Pancreas (tissue), 10 donors: ENCODE measurements at regions not wholly inside any gene's neighbourhood (a gene's known extent, or its start where the extent isn't known, plus 50 kb on each side); places are given as distances from the start of the nearest gene placed in this dataset.

Source experiments
- ATAC-seq, 4 donors: fragments of 200-7000 bp; cut with Tn5 transposase; one replicate each; pipeline versions ENCODE4 v1.8.0 to v1.9.1; 2020; ENCODE audit warnings: mild to moderate bottlenecking in 4 of 4, moderate library complexity in 4 of 4
- DNase-seq, 6 donors: peaks; one replicate each; pipeline ENCODE4 v3.0.0-alpha.2; 2020
- FAIRE-seq: peaks from 2 replicates; lab custom pipeline; 2012; peaks lifted over from hg19 to GRCh38; lab: Jason Lieb, UNC
- H3K27ac ChIP-seq, 4 donors: fragments of 200-600 bp; sonication (generic); 1 replicate in 3 of 4; 2 replicates in 1 of 4; pipeline versions ENCODE4 v1.5.0 to v1.8.0; 2020
- H3K27me3 ChIP-seq, 4 donors: fragments of 200-600 bp; one replicate each; pipeline ENCODE4 v1.8.0; 2021
- H3K36me3 ChIP-seq, 3 donors: fragments of 200-600 bp; sonication (generic) in 1 of 3; one replicate each; pipeline versions ENCODE4 v1.5.0 to v1.8.0; 2020 to 2021
- H3K4me1 ChIP-seq, 3 donors: fragments of 200-600 bp; one replicate each; pipeline ENCODE4 v1.8.0; 2021
- H3K4me3 ChIP-seq, 4 donors: fragments of 200-600 bp; sonication (generic) in 2 of 4; one replicate each; pipeline versions ENCODE4 v1.5.0 to v1.8.0; 2020 to 2021
- H3K9me3 ChIP-seq, 4 donors: fragments of 200-600 bp; one replicate each; pipeline ENCODE4 v1.8.0; 2021
- CTCF ChIP-seq, 4 donors: fragments of 200-600 bp; sonication (generic) in 3 of 4; IDR thresholded peaks; one replicate each; pipeline versions ENCODE4 v1.5.0 to v1.8.0; 2021; ENCODE audit warnings: antibody characterized with exemption in 4 of 4
- WGBS, 2 donors: extraction: QIAGEN DNeasy Blood & Tissue Kit; methylation state at CpG; one replicate each; pipeline ENCODE4 v1.1.7; 2013; 5-methylcytosine and 5-hydroxymethylcytosine counted together
- intact Hi-C, 3 donors: fragments of 100-400 bp; cut with DNase I; formaldehyde crosslinking; loops; one replicate each; pipeline versions ENCODE4 v1.11.1 to v1.14.2; 2022
- donor health status: healthy with polysubstance abuse.
- donor health status: DM: no; HTN: no; CAD: no; lungs with moderate emphysema.
- donor health status: DM: no; HTN: no; CAD: no.
- donor health status: control.
- donor health status: control.
- donor health status: Bipolar disorder and iron deficiency.
- donor health status: DM: yes; HTN: yes; CAD: no.
- donor health status: DM: no; HTN: no; CAD: no.
- donor health status: DM: no; HTN: no; CAD: no.
- donor health status: DM: yes; HTN: yes; CAD: no.

DNA sequence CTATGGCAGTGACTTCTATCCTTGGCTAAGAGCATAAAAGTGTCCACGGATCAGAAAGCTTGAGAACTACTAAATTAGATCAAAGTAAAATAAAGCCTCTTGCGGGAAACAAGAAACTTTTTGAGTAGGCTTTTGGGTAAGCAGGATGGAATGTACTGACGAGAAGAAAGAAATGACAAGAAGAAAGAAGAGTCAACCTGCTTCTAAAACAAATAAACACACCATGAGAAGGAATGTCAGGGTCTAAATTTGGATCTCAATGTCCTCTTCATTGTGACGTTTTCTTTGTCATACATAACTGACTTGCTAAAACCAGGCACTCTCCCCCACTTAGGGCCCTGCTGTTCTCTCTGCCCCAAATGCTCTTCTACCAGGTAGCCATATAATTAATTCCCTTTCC is 290.1 kb upstream of the PTGER4 start:
- no peaks in the 10 kb centered on the region for H3K36me3 ChIP-seq
- 82 to 85% methylated on average over 4 of the region's 4 CpGs for WGBS, 2 donors
- DNase-seq (no peak), FAIRE-seq (no peak), ATAC-seq (no peak)
- H3K9me3 ChIP-seq, result no peaks in the 10 kb centered on the region
- intact Hi-C loops, result no loop called here
- H3K27me3 ChIP-seq, result no peaks in the 10 kb centered on the region
- H3K4me3 ChIP-seq, result no peak overlapping the region
- H3K4me1 ChIP-seq, result no peaks in the 10 kb centered on the region
- H3K27ac ChIP-seq, result no peak overlapping the region
- no peak for TF ChIP-seq CTCF (IDR thresholded peaks at IDR 0.05)

DNA sequence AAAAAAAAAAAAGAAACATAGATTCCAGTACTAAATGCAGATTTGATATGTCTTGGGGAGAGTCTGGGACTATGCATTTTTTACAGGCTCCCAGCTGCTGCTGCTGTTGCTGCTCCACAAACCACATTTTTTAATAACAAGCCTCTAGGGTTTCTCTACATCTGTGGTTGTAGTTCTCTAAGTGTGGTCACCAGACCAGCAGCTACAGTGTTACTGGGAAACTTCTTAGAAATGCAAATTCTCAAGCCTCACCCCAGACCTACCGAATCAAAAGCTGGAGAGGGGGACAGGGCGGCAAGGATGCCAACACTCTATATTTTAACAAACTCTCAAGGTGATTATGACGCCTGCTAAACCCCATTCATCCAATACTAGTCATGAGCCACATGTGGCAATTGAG is 293.4 kb upstream of the PTGER4 start:
- Histone ChIP-seq H3K4me1 (no peaks in the 10 kb centered on the region), H3K9me3 (no peaks in the 10 kb centered on the region), H3K4me3 (no peak overlapping the region), H3K27me3 (no peaks in the 10 kb centered on the region), H3K36me3 (no peaks in the 10 kb centered on the region), H3K27ac (no peak overlapping the region)
- DNase-seq (no peak), FAIRE-seq (no peak), ATAC-seq (peak in 1 of 4 donors; percentile 57)
- intact Hi-C loops, result no loop called here
- TF ChIP-seq CTCF (IDR thresholded peaks at IDR 0.05), result no peak
- WGBS, 2 donors, result 77 to 82% methylated on average over 3 of the region's 3 CpGs

DNA sequence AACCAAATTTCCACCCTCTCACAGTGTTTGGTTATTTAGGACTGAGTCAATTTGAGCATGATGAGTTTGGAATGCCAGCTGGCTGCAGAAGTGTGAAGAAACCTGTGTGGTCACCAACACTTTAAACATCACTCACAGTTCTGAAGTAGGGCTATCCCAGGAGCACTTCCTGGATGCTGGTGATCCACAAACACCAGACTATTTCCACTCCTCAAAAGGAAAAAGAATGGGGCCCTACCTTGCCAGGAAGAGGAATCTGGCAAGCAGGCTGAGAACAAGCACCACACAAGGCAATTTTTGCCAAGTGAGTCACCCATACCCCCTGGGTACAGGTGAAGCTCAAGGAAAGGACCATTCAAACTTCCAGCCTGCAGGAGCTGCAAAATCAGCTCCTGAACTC is 294.2 kb upstream of the PTGER4 start:
- intact Hi-C loops, result no loop called here
- Histone ChIP-seq H3K36me3 (no peaks in the 10 kb centered on the region), H3K27ac (no peak overlapping the region), H3K4me1 (no peaks in the 10 kb centered on the region), H3K4me3 (no peak overlapping the region), H3K9me3 (no peaks in the 10 kb centered on the region), H3K27me3 (no peaks in the 10 kb centered on the region)
- ATAC-seq (no peak), DNase-seq (no peak), FAIRE-seq (no peak)
- no peak for TF ChIP-seq CTCF (IDR thresholded peaks at IDR 0.05)

- peak in 1 of 4 donors; percentile 36 for ATAC-seq
- Histone ChIP-seq H3K27ac (no peak overlapping the region), H3K27me3 (no peaks in the 10 kb centered on the region), H3K4me3 (no peak overlapping the region), H3K9me3 (no peaks in the 10 kb centered on the region), H3K4me1 (no peaks in the 10 kb centered on the region), H3K36me3 (no peaks in the 10 kb centered on the region)
- no peak for FAIRE-seq
- TF ChIP-seq CTCF (IDR thresholded peaks at IDR 0.05), result no peak
- DNase-seq, result no peak
- intact Hi-C loops, result no loop called here
- 57 to 58% methylated on average over 3 of the region's 3 CpGs for WGBS, 2 donors
Observed at GRCh38 chr5:40384782-40385390, 294.8 kb upstream of the PTGER4 start.

- H3K27me3 ChIP-seq, result no peaks in the 10 kb centered on the region
- ATAC-seq (no peak), FAIRE-seq (no peak), DNase-seq (no peak)
- no peaks in the 10 kb centered on the region for H3K4me1 ChIP-seq
- H3K9me3 ChIP-seq, result no peaks in the 10 kb centered on the region
- no peak for TF ChIP-seq CTCF (IDR thresholded peaks at IDR 0.05)
- WGBS, 2 donors, result 73 to 80% methylated on average over 3 of the region's 3 CpGs
- intact Hi-C loops, result no loop called here
- no peak overlapping the region for H3K4me3 ChIP-seq
- no peak overlapping the region for H3K27ac ChIP-seq
- no peaks in the 10 kb centered on the region for H3K36me3 ChIP-seq
Observed at GRCh38 chr5:40383749-40384651, 295.7 kb upstream of the PTGER4 start.
